HG03025 (cell line): ENCODE measurements at regions not wholly inside any gene's neighbourhood (a gene's known extent, or its start where the extent isn't known, plus 50 kb on each side); places are given as distances from the start of the nearest gene placed in this dataset.
"Not testable (repeated sequence)": the region's sequence is repeated elsewhere in the genome, so short reads cannot be mapped to it uniquely, and the experiment has no call there.

ENCODE experiments used
- ATAC-seq: cut with Tn5 transposase; IDR thresholded peaks from one replicate; pipeline ENCODE4 v1.9.1; 2021; ENCODE audit warnings: mild to moderate bottlenecking, moderate library complexity; ENCODE audit not compliant: unreplicated experiment, low FRiP score

DNA sequence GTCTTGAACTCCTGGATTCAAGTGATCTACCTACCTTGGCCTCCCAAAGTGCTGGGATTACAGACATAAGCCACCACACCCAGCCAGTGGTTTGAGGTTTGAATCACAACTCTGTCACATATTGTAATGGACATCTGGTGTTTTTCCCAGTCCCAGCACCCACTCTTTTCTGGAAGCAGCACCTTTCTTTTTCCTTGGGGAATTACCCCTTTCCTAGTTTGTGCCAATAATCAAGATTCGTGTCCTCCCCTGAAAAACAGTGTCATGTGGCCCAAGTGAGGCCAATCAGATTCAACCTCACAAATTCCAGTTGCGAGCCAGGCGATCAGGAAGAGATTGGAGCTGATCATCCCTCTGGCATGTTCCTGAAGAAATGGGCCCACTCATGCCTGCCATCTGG lies 71.7 kb upstream of the SGK1 start:
- no peak for ATAC-seq

DNA sequence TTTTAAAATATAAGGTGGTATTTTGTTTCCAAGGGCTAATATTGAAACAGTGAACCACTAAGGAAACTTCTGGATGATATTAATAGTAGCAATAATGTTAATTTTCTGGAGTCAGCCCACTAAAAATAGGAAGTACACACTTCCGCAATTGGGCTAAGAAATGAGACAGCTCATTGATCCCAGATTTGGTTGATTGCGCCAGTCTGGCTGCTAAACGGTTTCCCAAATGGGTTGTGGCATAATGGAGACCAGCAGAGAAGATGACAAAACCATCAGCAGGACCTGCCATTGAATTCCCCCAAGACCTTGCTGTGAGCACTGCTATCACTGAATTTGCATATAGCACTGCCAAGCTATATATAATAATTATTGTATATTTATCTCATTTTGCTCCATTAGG lies 71.2 kb upstream of the SGK1 start:
- no peak for ATAC-seq

DNA sequence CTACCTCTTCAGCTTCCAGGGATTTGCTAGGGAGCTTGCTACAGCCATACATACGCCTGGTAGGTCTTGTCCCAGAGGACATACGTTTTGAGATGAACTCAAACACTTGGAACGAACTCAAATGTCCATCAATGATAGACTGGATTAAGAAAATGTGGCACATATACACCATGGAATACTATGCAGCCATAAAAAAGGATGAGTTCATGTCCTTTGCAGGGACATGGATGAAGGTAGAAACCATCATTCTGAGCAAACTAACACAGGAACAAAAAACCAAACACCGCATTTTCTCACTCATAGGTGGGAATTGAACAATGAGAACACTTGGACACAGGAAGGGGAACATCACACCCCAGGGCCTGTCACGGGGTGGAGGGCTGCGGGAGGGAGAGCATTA lies 68.6 kb upstream of the SGK1 start:
- ATAC-seq: not testable (repeated sequence)

DNA sequence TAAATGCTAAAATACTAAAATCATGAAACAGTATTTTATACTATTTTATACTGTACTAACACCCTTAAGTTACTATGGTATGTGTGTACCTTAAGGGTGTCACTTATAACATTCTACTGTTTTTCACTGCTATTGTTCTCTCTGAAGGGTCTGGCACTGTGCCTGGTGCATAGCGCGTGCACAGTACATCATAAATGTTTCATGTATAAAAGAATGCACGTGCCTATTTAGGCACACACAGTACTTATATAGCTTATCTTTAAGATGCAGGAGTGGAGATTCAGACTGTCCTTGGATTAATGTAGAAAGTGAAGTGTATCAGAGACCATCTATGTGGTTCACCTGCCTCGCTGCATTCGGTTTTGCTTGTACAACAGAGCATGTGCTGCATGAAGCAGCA lies 64.0 kb upstream of the SGK1 start:
- ATAC-seq: no peak

DNA sequence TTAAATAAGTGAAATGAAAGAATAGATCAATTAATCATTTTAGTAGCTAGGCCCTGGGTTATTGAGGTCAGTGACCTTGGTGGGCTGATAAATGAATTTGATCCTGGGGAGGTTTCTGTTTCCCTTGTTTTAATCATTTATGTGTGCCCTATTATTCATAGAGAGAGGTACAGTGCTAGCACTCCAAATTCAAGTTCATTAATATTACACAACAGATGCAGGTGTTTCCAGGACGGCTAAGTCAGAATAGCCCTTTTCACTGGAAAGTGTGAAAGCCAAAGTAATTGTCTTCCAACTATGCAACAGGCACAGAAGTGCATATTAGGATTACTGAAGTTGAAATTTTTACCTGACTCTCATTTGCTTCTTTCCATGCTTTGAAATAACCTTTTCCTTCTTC lies 61.7 kb upstream of the SGK1 start:
- no peak for ATAC-seq

DNA sequence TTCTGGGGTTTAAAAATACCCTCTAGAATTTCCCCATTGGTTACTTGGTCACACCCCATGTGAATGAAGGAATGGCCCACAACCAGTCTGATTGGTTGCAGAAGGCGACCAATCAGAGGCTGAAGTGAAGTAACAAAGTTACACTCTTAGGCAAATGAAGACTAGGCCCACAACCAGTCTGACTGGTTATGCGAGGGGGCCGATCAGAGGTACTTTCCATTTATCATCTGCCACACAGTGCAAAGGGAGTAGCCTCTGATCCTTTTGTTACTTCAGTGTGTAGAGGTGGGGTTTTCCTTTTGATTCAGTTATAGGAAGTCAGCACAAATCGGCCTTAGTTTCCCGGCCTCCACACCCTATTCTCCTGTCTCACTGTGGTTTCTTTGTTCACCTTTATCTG lies 61.2 kb upstream of the SGK1 start:
- peak; percentile 81 for ATAC-seq

DNA sequence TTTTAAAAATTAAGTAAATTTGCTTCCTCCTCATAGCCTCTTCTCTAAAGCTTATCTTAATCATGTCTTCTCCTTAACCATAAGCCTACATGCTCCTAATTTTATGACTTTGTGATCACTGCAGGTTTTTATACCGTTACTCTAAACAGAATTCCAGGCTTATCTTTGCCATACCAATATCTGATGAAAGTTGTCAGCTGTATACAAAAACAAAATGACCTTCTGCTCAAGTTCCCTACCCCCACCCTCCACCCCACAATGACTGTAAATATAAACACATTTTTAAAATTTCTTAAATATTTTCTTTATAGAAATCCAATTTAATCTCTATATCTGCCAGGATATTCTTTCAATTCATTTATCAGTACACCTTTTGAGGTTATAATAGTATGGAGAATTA lies 60.5 kb upstream of the SGK1 start:
- no peak for ATAC-seq

DNA sequence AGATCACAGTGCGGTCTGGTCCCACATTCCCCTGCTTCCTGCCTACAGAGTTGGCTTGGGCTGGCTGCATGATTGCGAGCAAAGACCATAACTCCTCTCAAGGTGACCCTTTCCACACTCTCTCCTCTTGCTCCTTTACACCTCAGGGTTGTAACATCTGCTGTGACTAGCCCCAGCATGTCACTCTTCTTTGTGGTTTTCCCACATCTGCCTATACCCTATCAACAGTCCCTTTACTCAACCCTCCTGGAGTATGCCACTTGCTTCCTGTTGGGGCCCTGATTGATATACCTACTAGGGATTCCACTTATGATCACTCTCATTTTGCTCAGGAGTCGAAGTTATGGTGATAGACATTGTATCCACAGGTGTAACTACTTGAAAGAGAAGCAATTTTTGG lies 58.9 kb upstream of the SGK1 start:
- no peak for ATAC-seq

DNA sequence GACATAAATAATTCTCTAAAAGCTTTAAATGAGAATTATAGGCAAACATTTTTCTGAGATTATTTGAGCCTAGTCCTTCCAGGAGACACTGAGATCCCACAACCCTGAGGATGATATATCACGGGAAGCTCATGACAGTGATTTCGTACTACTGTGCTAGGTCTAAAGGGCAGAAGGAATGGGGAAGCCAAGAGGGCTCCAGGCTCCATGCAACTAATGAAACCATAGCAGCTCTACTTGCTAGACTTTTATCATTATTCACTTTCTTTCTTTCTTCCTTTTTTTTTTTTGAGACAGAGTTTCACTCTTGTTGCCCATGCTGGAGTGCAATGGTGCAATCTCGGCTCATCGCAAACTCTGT lies 57.3 kb upstream of the SGK1 start:
- no peak for ATAC-seq

DNA sequence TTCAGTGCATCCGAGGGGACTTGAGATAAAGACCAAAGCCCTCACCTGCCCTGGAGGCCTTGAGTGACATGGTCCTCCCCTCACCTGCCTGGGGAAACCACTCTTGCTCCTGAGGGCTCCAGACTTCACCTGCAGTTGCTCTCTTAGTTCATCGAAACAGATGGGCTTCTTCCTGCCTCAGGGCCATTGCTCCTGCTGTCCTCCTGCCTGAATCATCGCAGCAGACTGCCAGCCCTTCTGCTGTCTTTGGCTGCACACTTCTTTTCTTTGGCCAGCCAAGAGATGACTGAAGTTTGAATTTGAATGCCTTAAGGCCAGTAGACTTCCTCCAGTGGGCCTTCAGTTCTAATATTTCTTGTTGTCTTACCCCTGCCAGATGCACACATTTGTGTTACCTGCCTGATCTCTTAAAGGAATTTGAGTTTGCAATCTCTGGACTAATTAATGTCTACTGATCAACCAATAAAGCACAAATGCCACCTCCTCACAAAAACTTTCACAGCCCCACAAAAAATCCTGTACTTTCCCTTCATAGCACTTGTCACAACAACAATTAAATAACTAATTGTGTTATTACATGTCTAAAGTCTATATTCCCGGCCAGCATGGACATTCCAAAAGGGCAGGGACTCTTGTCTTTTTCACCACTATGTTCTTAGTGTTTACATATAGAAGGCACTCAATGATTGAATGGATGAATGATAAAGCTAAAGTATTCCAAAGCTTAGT lies 56.7 kb upstream of the SGK1 start:
- no peak for ATAC-seq

DNA sequence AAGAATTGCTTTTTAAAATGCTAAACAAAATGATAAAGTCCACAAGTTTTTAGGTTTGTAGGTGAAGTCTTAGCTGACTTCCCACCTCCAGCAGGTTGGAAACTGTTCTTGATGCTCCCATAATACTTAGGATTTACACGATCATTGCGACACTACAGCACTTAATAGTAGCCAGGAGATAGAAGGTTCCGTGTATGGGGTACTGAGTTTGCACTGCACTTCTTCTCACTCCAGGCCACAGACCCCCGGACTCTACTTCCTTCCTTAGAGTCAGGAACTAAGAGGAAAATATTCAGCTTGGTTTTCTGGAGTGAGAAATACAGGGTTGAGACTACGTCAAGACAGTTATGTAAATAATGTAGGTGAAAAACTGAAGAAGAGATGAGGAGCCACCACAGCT lies 56.1 kb upstream of the SGK1 start:
- ATAC-seq: no peak

DNA sequence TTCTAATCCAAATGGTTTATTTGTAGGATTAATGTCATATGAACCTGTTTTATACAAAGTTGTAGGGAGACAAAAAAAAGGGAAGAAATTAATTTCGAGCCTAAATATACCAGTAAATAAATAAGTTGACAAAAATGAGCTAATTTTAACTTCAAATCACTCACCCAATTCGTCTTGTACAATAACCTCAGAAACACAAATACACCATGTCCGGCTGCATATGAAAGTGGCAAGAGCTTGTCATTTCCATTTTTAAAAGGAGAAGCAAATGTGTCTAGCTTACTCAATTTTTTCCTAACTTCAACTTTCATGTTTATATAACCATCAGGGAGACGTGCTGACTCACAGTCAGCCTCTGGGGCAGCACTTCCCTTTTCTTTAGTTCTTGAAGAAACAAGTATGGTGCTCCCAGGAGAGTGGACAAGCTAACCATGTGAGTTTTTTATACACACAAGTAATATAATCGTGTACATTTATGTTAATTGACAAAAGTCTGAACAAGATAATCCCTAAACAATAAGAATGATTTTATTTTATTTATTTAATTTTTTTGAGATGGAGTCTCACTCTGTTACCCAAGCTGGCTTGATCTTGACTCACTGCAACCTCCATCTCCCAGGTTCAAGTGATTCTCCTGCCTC lies 55.5 kb upstream of the SGK1 start:
- peak; percentile 92 for ATAC-seq

DNA sequence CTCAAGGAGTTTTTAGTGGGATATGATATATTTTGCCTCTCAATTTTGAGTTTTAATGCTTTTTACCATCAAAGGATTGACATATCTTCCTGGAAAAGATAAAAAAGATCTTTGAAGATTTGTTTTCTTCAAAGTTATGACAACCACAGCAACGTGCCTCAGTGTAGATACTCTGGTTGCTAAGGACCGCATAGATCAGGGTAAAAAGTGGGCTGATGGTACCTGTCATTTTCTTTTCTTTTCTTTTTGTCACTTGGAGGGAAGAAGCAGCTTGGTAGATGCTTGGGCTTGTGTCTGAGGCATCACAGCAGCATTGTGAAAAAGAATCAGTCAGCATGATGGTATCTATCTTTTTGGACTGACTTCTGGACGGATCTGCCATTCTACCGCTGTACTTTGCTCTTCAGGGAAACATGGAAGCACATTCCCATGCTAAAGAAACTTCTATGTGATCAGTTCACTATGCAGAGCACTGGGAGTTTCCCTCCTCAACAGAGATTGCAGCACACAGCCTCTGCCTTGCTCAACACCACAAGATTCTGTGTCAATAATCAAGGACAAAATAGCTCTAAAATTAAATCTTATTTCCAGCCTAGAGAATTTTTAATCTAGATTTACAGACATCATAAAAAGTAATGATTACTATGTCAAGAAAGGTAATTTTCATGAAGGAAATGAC lies 54.8 kb upstream of the SGK1 start:
- no peak for ATAC-seq

DNA sequence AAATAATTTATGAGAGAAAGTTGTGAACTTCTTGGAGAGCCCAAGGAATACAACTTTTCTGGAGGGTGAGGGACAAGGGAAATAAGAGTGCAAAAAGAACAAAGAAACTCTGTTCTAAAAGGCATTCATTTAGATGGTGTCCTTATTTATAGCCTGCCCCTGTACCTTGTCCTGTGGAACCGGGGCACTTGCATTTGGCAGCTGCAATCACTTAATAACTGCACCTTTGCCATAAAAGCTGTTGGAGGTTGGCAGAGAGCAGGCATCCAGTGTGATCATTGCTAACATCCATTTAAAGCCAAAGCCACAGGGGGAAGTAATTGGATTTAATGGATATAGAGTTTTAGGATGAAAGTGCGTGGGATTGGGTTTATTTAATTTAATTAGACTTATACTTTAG lies 50.8 kb upstream of the SGK1 start:
- ATAC-seq: no peak
